CD8-positive, alpha-beta memory T cell (primary cell): ENCODE measurements at regions not wholly inside any gene's neighbourhood (a gene's known extent, or its start where the extent isn't known, plus 50 kb on each side); places are given as distances from the start of the nearest gene placed in this dataset.

Experiments
- CTCF ChIA-PET: fragments of 350-600 bp; sonication (Branson Sonifier 250); formaldehyde crosslinking; loops from one replicate; lab custom pipeline; 2021; ENCODE audit warnings: antibody characterized with exemption; lab: Charles Lee
- POLR2A ChIA-PET: fragments of 350-600 bp; sonication (Branson Sonifier 250); formaldehyde crosslinking; loops from one replicate; lab custom pipeline; 2021; ENCODE audit warnings: antibody characterized with exemption; lab: Charles Lee
- DNase-seq, 5 donors: peaks; one replicate each; pipeline versions ENCODE4 v3.0.0 to v3.0.0-alpha.2; 2020 to 2022; ENCODE audit warnings: mixed read lengths in 1 of 5
- H3K27ac ChIP-seq: one replicate; pipeline ENCODE4 v1.7.0; 2013; ENCODE audit warnings: low read depth, mild to moderate bottlenecking, low read length, moderate library complexity
- H3K27me3 ChIP-seq: 2 replicates; pipeline ENCODE4 v1.7.0; 2013; ENCODE audit warnings: low read length, mild to moderate bottlenecking; ENCODE audit not compliant: insufficient read depth, poor library complexity, severe bottlenecking
- H3K36me3 ChIP-seq: 2 replicates; pipeline ENCODE4 v1.7.0; 2013; ENCODE audit warnings: mild to moderate bottlenecking, low read length, moderate library complexity; ENCODE audit not compliant: insufficient read depth
- H3K4me1 ChIP-seq: 2 replicates; pipeline ENCODE4 v1.7.0; 2013; ENCODE audit warnings: mild to moderate bottlenecking, low read length, moderate library complexity; ENCODE audit not compliant: insufficient read depth
- H3K4me3 ChIP-seq: 2 replicates; pipeline ENCODE4 v1.7.0; 2013; ENCODE audit warnings: mild to moderate bottlenecking, low read length
- H3K9me3 ChIP-seq: 2 replicates; pipeline ENCODE4 v1.7.0; 2013; ENCODE audit warnings: mild to moderate bottlenecking, low read length
- H3K27ac Mint-ChIP-seq, 8 donors: one replicate each; pipeline ENCODE4 v1.8.0; 2020 to 2021; ENCODE audit warnings: mixed read lengths in 8 of 8, mild to moderate bottlenecking in 6 of 8, inconsistent platforms in 3 of 8, moderate library complexity in 3 of 8
- H3K27me3 Mint-ChIP-seq, 2 donors: one replicate each; pipeline ENCODE4 v1.8.0; 2020 to 2021; ENCODE audit warnings: mixed read lengths in 2 of 2, mild to moderate bottlenecking in 1 of 2, moderate library complexity in 1 of 2
- H3K36me3 Mint-ChIP-seq, 3 donors: one replicate each; pipeline ENCODE4 v1.8.0; 2020 to 2021; ENCODE audit warnings: mixed read lengths in 3 of 3, inconsistent platforms in 1 of 3, mild to moderate bottlenecking in 1 of 3
- H3K4me1 Mint-ChIP-seq, 3 donors: one replicate each; pipeline ENCODE4 v1.8.0; 2020 to 2021; ENCODE audit warnings: mixed read lengths in 3 of 3, inconsistent platforms in 1 of 3, mild to moderate bottlenecking in 1 of 3
- H3K4me3 Mint-ChIP-seq, 7 donors: one replicate each; pipeline ENCODE4 v1.8.0; 2020 to 2021; ENCODE audit warnings: mixed read lengths in 7 of 7, mild to moderate bottlenecking in 6 of 7, moderate library complexity in 4 of 7, inconsistent platforms in 2 of 7
- H3K9me3 Mint-ChIP-seq, 5 donors: one replicate each; pipeline ENCODE4 v1.8.0; 2020 to 2022; ENCODE audit warnings: mixed read lengths in 5 of 5, mild to moderate bottlenecking in 3 of 5, moderate library complexity in 2 of 5, inconsistent platforms in 1 of 5

GRCh38 chr6:21772884-21773575 is 179.5 kb downstream of the SOX4 start:
- ChIA-PET POLR2A (no interaction called here), CTCF (no interaction called here)
- Histone ChIP-seq H3K27me3 (no peaks in the 10 kb centered on the region), H3K36me3 (no peaks in the 10 kb centered on the region), H3K4me1 (no peaks in the 10 kb centered on the region), H3K4me3 (no peak overlapping the region), H3K9me3 (no peaks in the 10 kb centered on the region), H3K27ac (no peak overlapping the region)
- no peak overlapping the region for H3K27ac Mint-ChIP-seq
- no peaks in the 10 kb centered on the region for H3K27me3 Mint-ChIP-seq
- no peaks in the 10 kb centered on the region for H3K36me3 Mint-ChIP-seq
- H3K4me3 Mint-ChIP-seq: no peak overlapping the region
- H3K9me3 Mint-ChIP-seq: peaks cover 0 to 2% (median 0%) of the 10 kb centered on the region in 5 donors
- no peak for DNase-seq
- H3K4me1 Mint-ChIP-seq: no peaks in the 10 kb centered on the region

- CTCF ChIA-PET: no interaction called here
- peaks cover 0 to 2% (median 0%) of the 10 kb centered on the region in 5 donors for H3K9me3 Mint-ChIP-seq
Observed at GRCh38 chr6:21773576-21773968, 180.0 kb downstream of the SOX4 start.

GRCh38 chr6:21777846-21778245 is 184.3 kb downstream of the SOX4 start:
- ChIA-PET POLR2A (no interaction called here), CTCF (no interaction called here)
- no peaks in the 10 kb centered on the region for H3K9me3 ChIP-seq
- DNase-seq: no peak
- Mint-ChIP-seq H3K9me3 (peaks cover 0 to 2% (median 0%) of the 10 kb centered on the region in 5 donors), H3K4me1 (no peaks in the 10 kb centered on the region), H3K27ac (no peak overlapping the region), H3K27me3 (no peaks in the 10 kb centered on the region), H3K36me3 (no peaks in the 10 kb centered on the region), H3K4me3 (no peak overlapping the region)
- H3K4me1 ChIP-seq: no peaks in the 10 kb centered on the region
- H3K27ac ChIP-seq: no peak overlapping the region
- no peak overlapping the region for H3K4me3 ChIP-seq
- H3K36me3 ChIP-seq: no peaks in the 10 kb centered on the region
- H3K27me3 ChIP-seq: no peaks in the 10 kb centered on the region

More at GRCh38 chr6:21773576-21773968, 180.0 kb downstream of the SOX4 start:
- POLR2A ChIA-PET: no interaction called here
- Mint-ChIP-seq H3K4me1 (no peaks in the 10 kb centered on the region), H3K27me3 (no peaks in the 10 kb centered on the region), H3K36me3 (no peaks in the 10 kb centered on the region), H3K4me3 (no peak overlapping the region), H3K27ac (no peak overlapping the region)
- Histone ChIP-seq H3K4me1 (no peaks in the 10 kb centered on the region), H3K36me3 (no peaks in the 10 kb centered on the region), H3K4me3 (no peak overlapping the region), H3K27ac (no peak overlapping the region), H3K9me3 (no peaks in the 10 kb centered on the region), H3K27me3 (no peaks in the 10 kb centered on the region)
- DNase-seq: no peak

- H3K9me3 Mint-ChIP-seq: no peaks in the 10 kb centered on the region
- no peak overlapping the region for H3K27ac Mint-ChIP-seq
- Histone ChIP-seq H3K36me3 (no peaks in the 10 kb centered on the region), H3K27me3 (no peaks in the 10 kb centered on the region), H3K9me3 (no peaks in the 10 kb centered on the region), H3K4me1 (no peaks in the 10 kb centered on the region), H3K27ac (no peak overlapping the region), H3K4me3 (no peak overlapping the region)
- H3K4me3 Mint-ChIP-seq: no peak overlapping the region
- no peaks in the 10 kb centered on the region for H3K36me3 Mint-ChIP-seq
- no peaks in the 10 kb centered on the region for H3K27me3 Mint-ChIP-seq
- H3K4me1 Mint-ChIP-seq: no peaks in the 10 kb centered on the region
- CTCF ChIA-PET: no interaction called here
- POLR2A ChIA-PET: no interaction called here
- DNase-seq: no peak
Observed at GRCh38 chr6:21780141-21780540, 186.6 kb downstream of the SOX4 start.

GRCh38 chr6:21780679-21781078 is 187.1 kb downstream of the SOX4 start:
- Histone ChIP-seq H3K9me3 (no peaks in the 10 kb centered on the region), H3K4me3 (no peak overlapping the region), H3K27ac (no peak overlapping the region), H3K27me3 (no peaks in the 10 kb centered on the region), H3K4me1 (no peaks in the 10 kb centered on the region), H3K36me3 (no peaks in the 10 kb centered on the region)
- no peaks in the 10 kb centered on the region for H3K36me3 Mint-ChIP-seq
- H3K27ac Mint-ChIP-seq: no peak overlapping the region
- H3K9me3 Mint-ChIP-seq: no peaks in the 10 kb centered on the region
- no peak for DNase-seq
- H3K4me3 Mint-ChIP-seq: no peak overlapping the region
- ChIA-PET CTCF (no interaction called here), POLR2A (no interaction called here)
- H3K4me1 Mint-ChIP-seq: no peaks in the 10 kb centered on the region
- H3K27me3 Mint-ChIP-seq: no peaks in the 10 kb centered on the region

- no peaks in the 10 kb centered on the region for H3K9me3 Mint-ChIP-seq
- Histone ChIP-seq H3K27me3 (no peaks in the 10 kb centered on the region), H3K9me3 (no peaks in the 10 kb centered on the region), H3K4me1 (no peaks in the 10 kb centered on the region), H3K36me3 (no peaks in the 10 kb centered on the region), H3K27ac (no peak overlapping the region), H3K4me3 (no peak overlapping the region)
- no peaks in the 10 kb centered on the region for H3K4me1 Mint-ChIP-seq
- H3K27me3 Mint-ChIP-seq: no peaks in the 10 kb centered on the region
- no peak overlapping the region for H3K27ac Mint-ChIP-seq
- DNase-seq: no peak
- H3K4me3 Mint-ChIP-seq: no peak overlapping the region
- ChIA-PET POLR2A (no interaction called here), CTCF (no interaction called here)
- H3K36me3 Mint-ChIP-seq: no peaks in the 10 kb centered on the region
Observed at GRCh38 chr6:21781128-21781527, 187.6 kb downstream of the SOX4 start.

- no peak for DNase-seq
- Histone ChIP-seq H3K27ac (no peak overlapping the region), H3K4me3 (no peak overlapping the region), H3K27me3 (no peaks in the 10 kb centered on the region), H3K4me1 (no peaks in the 10 kb centered on the region), H3K36me3 (no peaks in the 10 kb centered on the region), H3K9me3 (no peaks in the 10 kb centered on the region)
- Mint-ChIP-seq H3K9me3 (no peaks in the 10 kb centered on the region), H3K4me3 (no peak overlapping the region), H3K27ac (no peak overlapping the region), H3K36me3 (no peaks in the 10 kb centered on the region), H3K4me1 (no peaks in the 10 kb centered on the region), H3K27me3 (no peaks in the 10 kb centered on the region)
- CTCF ChIA-PET: no interaction called here
- POLR2A ChIA-PET: no interaction called here
Observed at GRCh38 chr6:21785164-21785563, 191.6 kb downstream of the SOX4 start.

- CTCF ChIA-PET: interaction anchor here (0.9 kb wide), 1 partner anchor 9 kb away, joined by 3 read pairs; no protein-coding TSS in a partner anchor
- Histone ChIP-seq H3K27me3 (no peaks in the 10 kb centered on the region), H3K9me3 (no peaks in the 10 kb centered on the region), H3K4me1 (no peaks in the 10 kb centered on the region), H3K4me3 (no peak overlapping the region), H3K27ac (no peak overlapping the region), H3K36me3 (no peaks in the 10 kb centered on the region)
- POLR2A ChIA-PET: no interaction called here
- Mint-ChIP-seq H3K27ac (no peak overlapping the region), H3K9me3 (no peaks in the 10 kb centered on the region), H3K4me3 (no peak overlapping the region), H3K36me3 (no peaks in the 10 kb centered on the region), H3K27me3 (no peaks in the 10 kb centered on the region), H3K4me1 (no peaks in the 10 kb centered on the region)
- DNase-seq: no peak
Observed at GRCh38 chr6:21791056-21791455, 197.5 kb downstream of the SOX4 start.
